Retinal pigment epithelial cell (primary cell): ENCODE measurements at regions not wholly inside any gene's neighbourhood (a gene's known extent, or its start where the extent isn't known, plus 50 kb on each side); places are given as distances from the start of the nearest gene placed in this dataset.

Experiments
- DNase-seq: peaks from one replicate; pipeline ENCODE4 v3.0.0-alpha.2; 2010; ENCODE audit warnings: low read depth
- H3K4me3 ChIP-seq: 2 replicates; pipeline ENCODE4 v1.5.1; 2011; ENCODE audit warnings: mild to moderate bottlenecking, low read length, control low read depth, moderate library complexity
- CTCF ChIP-seq: conservative IDR thresholded peaks from 2 replicates; pipeline ENCODE4 v1.5.1; 2011; ENCODE audit warnings: low read depth, low read length, control low read depth, inconsistent platforms

GRCh38 chr16:64225036-64225435 lies 896.8 kb downstream of the CDH11 start:
- H3K4me3 ChIP-seq = no peak overlapping the region
- no peak for TF ChIP-seq CTCF
- DNase-seq = no peak

GRCh38 chr16:64217789-64218535 lies 903.9 kb downstream of the CDH11 start:
- DNase-seq = no peak
- no peak overlapping the region for H3K4me3 ChIP-seq
- TF ChIP-seq CTCF = no peak

GRCh38 chr16:64215730-64216129 lies 906.1 kb downstream of the CDH11 start:
- TF ChIP-seq CTCF = no peak
- H3K4me3 ChIP-seq = no peak overlapping the region
- no peak for DNase-seq

- H3K4me3 ChIP-seq = no peak overlapping the region
These were observed 910.5 kb downstream of the CDH11 start for GRCh38 chr16:64211331-64211730.

GRCh38 chr16:64206862-64207261 lies 915.0 kb downstream of the CDH11 start:
- no peak overlapping the region for H3K4me3 ChIP-seq
- no peak for TF ChIP-seq CTCF
- no peak for DNase-seq

More at GRCh38 chr16:64211331-64211730, 910.5 kb downstream of the CDH11 start:
- no peak for TF ChIP-seq CTCF
- DNase-seq = no peak

GRCh38 chr16:64203126-64203525 lies 918.7 kb downstream of the CDH11 start:
- no peak overlapping the region for H3K4me3 ChIP-seq
- no peak for DNase-seq
- TF ChIP-seq CTCF = no peak

- TF ChIP-seq CTCF = no peak
- DNase-seq = no peak
- H3K4me3 ChIP-seq = no peak overlapping the region
These were observed 919.3 kb downstream of the CDH11 start for GRCh38 chr16:64202571-64202970.
